Fibroblast of skin of right quadriceps (primary cell): ENCODE measurements at regions not wholly inside any gene's neighbourhood (a gene's known extent, or its start where the extent isn't known, plus 50 kb on each side); places are given as distances from the start of the nearest gene placed in this dataset.
A peak's percentile ranks its signal among the peaks of the same experiment; 100 is the strongest.
"Not testable (repeated sequence)": the region's sequence is repeated elsewhere in the genome, so short reads cannot be mapped to it uniquely, and the experiment has no call there.

Source experiments
- DNase-seq: peaks from one replicate; pipeline ENCODE4 v3.0.0-alpha.2; 2013

- DNase-seq, result not testable (repeated sequence)
Observed at GRCh38 chr5:81823736-81824135, 72.8 kb upstream of the SSBP2 start.

DNA sequence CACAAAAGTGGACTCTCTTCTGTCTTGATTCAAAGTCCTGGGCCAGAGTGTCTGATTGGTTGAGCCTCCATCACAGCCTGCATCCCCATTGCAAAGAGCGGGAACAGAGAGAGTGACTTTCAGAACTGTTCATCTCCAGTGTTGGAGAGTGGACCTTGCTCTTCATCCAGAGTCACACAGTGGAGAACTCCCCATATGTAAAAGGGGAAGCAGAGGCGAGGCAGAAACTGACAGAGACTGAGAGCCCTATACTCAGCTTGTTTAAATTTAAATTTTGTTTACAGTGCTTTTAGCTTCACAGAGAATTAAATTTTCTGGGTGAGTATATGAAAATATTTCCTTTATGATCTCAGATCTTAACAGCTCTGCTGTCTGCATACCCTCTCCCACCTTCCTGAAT lies 70.0 kb upstream of the SSBP2 start:
- DNase-seq, result no peak

DNA sequence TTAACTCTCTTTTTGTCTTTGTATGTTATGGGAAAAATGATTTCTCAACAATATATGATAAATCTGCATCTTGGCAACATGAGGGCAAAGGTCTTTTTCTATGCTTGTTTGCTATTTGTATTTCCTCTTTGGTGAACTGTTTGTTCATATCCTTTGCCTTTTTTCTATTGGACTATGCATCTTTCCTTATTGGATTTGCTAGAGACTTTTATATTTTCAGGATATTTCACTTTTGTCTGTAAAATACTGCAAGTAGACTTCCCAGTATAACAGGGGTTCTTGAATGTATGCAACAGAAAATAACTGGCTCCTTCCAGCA lies 69.4 kb upstream of the SSBP2 start:
- no peak for DNase-seq

DNA sequence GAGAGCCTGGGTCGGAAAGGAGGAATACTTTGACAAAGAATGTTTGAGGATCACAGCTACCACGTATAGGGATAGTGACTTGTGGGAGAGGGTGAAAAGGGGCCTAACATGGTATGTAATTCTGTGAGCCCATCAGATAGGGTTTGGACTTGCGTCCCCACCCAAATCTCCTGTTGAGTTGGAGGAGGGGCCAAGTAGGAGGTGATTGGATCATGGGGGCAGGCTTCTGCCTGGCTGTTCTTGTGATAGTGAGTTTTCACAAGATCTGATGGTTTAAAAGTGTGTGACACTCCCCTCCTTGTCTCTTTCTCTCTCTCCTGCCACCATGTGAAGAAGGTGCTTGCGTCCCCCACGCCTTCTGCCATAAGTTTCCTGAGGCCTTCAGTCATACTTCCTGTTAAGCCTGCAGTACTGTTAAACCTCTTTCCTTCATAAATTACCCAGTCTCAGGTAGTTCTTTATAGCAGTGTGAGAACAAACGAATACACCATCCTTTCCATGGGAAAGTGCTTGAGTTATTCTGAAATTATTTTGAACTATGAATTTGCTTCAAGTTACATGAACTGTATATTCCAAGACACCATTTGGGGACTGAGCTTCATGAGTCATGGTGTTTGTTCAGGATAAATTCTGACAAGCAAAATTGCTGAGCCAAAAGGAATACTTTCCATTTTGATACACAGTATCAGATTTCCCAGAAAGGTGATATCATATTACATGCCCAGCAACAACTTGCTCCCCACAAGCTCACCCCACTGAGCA lies 68.8 kb upstream of the SSBP2 start:
- peak; percentile 43 for DNase-seq

GRCh38 chr5:81817980-81818379 lies 67.1 kb upstream of the SSBP2 start:
- DNase-seq, result no peak

DNA sequence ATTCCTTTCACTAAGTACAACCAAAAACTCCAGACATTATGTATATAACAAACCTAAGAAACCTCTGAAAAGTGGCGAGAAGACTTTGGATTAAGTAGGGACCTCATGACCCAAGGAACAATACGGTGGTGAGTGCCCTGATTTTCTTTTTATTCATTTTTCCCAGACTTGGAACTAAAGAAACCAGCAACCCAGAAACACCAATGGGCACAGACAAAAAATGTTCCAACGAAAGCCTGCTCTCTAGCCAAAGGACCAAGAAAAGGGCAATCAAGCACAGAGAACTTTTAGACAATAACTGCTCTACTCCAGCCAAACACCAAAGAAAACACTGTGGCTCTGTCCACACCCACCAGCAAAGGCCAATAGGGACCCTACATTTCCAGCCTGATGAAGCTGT lies 66.2 kb upstream of the SSBP2 start:
- no peak for DNase-seq

GRCh38 chr5:81815321-81815720 lies 64.4 kb upstream of the SSBP2 start:
- DNase-seq, result no peak

DNA sequence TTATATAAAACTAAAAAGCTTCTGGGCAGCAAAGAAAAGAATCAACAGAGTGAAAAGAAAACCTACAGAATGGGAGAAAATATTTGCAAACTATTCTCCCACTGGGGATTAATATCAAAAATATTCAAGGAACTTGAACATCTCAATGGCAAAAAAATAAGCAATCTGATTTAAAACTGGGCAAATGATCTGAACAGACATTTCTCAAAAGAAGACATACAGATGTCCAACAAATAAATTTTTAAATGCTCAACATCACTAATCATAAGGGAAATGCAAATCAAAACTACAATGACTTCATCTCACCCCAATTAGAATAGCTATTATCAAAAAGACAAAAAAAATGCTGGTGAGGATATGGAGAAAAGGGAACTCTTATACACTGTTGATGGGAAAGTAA lies 57.2 kb upstream of the SSBP2 start:
- no peak for DNase-seq

DNA sequence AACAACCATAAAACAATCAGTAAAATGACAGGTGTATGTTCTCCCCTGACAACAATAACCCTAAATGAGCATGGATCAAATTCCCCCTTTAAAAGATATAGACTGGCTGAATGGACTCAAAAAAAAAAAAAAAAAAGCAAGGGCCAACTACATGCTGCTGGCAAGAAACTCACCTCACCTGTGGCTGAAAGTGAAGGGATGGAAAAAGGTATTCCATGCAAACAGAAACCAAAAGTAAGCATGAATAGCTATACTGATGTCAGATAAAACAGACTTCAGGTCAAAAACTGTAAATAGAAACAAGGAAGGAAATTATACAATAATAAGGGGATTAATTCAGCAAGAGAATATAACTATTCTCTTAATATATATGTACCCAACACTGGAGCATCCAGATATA lies 54.2 kb upstream of the SSBP2 start:
- no peak for DNase-seq

DNA sequence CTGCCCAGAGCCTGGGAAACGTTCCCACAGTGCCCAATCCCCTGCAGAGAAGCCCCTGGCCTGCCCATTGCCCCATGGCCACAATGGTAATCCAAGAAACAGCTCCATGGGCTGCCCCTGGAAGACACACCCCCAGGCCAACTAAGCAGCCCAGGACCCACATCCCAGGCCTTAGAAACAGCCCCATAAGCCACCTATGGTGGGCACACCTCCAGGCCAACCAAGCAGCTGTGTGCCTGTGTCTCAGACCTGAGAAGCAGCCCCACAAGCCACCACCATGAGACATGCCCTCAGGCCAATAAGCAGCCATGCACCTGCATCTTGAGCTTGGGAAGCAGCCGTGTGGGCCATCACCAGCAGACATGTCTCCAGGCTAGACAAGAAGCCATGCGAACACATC lies 52.9 kb upstream of the SSBP2 start:
- DNase-seq, result no peak

DNA sequence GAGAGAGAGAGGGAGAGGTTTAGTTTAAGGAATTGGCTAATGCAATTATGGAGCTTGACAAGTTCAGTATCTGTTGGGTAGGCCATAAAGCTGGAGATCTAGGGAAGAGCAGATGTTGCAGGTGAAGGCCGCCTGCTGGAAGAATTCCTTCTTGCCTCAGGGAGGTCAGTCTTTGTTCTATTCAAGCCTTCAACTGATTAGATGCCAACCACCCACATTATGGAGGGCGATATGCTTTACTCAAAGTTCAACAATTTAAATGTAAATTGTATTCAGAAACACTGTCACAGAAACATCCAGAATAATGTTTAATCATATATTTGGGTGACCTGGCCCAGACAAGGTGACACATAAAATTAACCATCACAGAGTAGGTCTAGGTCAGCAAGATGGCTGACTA lies 51.7 kb upstream of the SSBP2 start:
- DNase-seq, result no peak

DNA sequence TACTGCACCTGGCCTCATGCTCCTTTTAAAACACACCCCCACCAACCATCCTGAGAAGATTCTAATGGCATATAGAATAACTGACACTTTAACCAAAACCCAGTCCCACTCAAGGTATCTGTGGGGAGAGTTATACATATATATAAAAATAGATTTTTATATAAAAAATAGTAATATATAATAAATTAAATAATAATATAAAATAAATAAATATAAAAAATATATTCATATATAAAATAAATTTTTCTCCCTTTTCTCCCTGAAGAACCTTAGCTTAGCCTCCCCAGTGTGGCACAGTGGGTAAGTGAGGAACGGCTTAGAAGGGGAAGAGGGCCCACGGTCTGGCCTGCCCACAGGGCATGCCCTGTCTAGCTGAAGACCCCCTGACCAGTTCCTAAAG lies 51.1 kb upstream of the SSBP2 start:
- DNase-seq, result no peak

GRCh38 chr5:81800797-81801196 lies 49.9 kb upstream of the SSBP2 start:
- peak; percentile 15 for DNase-seq
